ENCODE measurements at regions not wholly inside any gene's neighbourhood (a gene's known extent, or its start where the extent isn't known, plus 50 kb on each side); places are given as distances from the start of the nearest gene placed in this dataset.

DNA sequence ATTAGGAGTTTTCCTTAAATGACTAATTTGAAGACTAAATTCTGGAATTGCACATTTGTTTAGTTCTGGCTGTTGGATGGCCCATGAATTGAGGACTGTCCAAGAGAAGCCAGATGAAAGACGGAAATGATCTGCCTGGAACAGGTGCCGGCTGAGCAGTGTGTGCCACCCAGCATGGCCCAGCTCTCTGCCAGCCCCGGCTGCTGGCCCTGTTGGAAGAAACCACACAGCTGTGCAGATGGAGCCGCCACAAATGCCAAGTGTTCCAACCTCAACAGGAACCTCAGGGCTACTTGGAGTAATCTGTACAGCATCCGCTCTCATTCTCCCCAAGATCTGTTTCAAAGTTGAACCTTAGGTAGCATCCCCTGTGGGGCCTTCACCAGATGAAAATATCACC lies 67.0 kb upstream of the STARD13 start:
- TF ChIP-seq, protein P1, sequence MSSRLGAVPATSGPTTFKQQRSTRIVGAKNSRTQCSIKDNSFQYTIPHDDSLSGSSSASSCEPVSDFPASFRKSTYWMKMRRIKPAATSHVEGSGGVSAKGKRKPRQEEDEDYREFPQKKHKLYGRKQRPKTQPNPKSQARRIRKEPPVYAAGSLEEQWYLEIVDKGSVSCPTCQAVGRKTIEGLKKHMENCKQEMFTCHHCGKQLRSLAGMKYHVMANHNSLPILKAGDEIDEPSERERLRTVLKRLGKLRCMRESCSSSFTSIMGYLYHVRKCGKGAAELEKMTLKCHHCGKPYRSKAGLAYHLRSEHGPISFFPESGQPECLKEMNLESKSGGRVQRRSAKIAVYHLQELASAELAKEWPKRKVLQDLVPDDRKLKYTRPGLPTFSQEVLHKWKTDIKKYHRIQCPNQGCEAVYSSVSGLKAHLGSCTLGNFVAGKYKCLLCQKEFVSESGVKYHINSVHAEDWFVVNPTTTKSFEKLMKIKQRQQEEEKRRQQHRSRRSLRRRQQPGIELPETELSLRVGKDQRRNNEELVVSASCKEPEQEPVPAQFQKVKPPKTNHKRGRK (CRISPR knock-in tag; IDR thresholded peaks at IDR 0.05; ENCODE audit: borderline replicate concordance) = no peak
- TF ChIP-seq, protein P2, sequence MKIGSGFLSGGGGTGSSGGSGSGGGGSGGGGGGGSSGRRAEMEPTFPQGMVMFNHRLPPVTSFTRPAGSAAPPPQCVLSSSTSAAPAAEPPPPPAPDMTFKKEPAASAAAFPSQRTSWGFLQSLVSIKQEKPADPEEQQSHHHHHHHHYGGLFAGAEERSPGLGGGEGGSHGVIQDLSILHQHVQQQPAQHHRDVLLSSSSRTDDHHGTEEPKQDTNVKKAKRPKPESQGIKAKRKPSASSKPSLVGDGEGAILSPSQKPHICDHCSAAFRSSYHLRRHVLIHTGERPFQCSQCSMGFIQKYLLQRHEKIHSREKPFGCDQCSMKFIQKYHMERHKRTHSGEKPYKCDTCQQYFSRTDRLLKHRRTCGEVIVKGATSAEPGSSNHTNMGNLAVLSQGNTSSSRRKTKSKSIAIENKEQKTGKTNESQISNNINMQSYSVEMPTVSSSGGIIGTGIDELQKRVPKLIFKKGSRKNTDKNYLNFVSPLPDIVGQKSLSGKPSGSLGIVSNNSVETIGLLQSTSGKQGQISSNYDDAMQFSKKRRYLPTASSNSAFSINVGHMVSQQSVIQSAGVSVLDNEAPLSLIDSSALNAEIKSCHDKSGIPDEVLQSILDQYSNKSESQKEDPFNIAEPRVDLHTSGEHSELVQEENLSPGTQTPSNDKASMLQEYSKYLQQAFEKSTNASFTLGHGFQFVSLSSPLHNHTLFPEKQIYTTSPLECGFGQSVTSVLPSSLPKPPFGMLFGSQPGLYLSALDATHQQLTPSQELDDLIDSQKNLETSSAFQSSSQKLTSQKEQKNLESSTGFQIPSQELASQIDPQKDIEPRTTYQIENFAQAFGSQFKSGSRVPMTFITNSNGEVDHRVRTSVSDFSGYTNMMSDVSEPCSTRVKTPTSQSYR (CRISPR knock-in tag; IDR thresholded peaks at IDR 0.05) = no peak
- no peak for TF ChIP-seq MYBL2 (CRISPR knock-in tag; IDR thresholded peaks at IDR 0.05)
